ENCODE measurements at regions not wholly inside any gene's neighbourhood (a gene's known extent, or its start where the extent isn't known, plus 50 kb on each side); places are given as distances from the start of the nearest gene placed in this dataset.
A peak's percentile ranks its signal among the peaks of the same experiment; 100 is the strongest.

DNA sequence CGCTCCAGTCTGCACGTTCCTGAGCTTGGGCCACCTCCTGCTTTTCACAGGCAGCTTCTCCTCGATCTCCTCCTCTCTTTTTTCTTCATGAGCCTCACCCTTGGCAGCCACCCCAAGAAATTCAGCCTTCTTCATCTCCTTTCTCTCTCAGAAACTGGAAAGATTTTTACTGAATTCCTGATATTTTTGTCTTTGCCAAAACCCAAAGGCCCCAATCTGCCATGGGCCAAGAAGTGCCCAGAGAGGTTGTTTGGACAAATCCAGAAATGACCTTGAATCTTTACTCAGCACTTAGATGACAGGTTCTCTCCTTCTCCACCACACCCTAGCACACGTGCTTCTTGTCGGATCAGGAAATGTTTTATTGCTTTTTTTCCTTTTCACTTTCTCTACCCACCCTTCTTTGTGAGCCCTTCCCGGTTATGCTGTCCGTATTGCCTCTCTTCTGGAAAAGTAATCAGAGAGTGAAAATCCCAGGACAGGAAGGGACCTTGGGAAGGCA lies 134.5 kb upstream of the TNP1 start:
- no peak overlapping the region for H3K4me3 ChIP-seq (ENCODE audit: low read depth, low read length)

GRCh38 chr2:216992056-216992675 lies 132.3 kb upstream of the TNP1 start:
- no peak for TF ChIP-seq CTCF (IDR thresholded peaks at IDR 0.05; ENCODE audit: low read depth, low read length, missing control alignments)
- Histone ChIP-seq H3K36me3 (replicated peaks) (no peaks in the 10 kb centered on the region), H3K27me3 (replicated peaks) (no peaks in the 10 kb centered on the region), H3K27ac (no peak overlapping the region), H3K4me3 (ENCODE audit: low read depth, low read length) (no peak overlapping the region)
- in situ Hi-C loops (cut with HindIII; ENCODE audit: low pct_ligation_motif_present, low sequenced_read_pairs): no loop called here
- DNase-seq: no peak

More for the DNA sequence above, 134.5 kb upstream of the TNP1 start:
- no peak for DNase-seq
- in situ Hi-C loops (cut with HindIII; ENCODE audit: low pct_ligation_motif_present, low sequenced_read_pairs): no loop called here
- no peaks in the 10 kb centered on the region for H3K36me3 ChIP-seq (replicated peaks)
- no peak overlapping the region for H3K27ac ChIP-seq
- H3K27me3 ChIP-seq (replicated peaks): no peaks in the 10 kb centered on the region
- no peak for TF ChIP-seq CTCF (IDR thresholded peaks at IDR 0.05; ENCODE audit: low read depth, low read length, missing control alignments)

DNA sequence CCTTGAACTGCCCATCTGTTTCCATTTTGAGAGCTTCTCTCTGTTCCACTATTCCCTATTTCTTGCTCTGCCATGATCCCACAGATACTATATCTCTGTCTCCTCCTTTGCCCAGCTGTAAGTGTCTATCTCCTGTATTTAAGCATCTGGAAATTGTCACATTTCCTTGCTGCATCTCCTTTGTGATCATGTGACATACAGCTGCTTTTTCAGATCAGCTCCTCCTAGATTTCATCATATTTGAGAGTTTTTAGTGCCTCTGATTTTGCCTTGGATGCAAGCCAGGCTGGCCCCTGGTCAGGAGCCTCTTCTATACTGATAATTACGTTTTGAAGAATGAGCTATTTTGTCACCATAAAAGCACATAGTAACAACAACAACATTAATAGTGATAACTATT lies 131.7 kb upstream of the TNP1 start:
- Histone ChIP-seq H3K4me3 (ENCODE audit: low read depth, low read length) (no peak overlapping the region), H3K27ac (no peak overlapping the region), H3K27me3 (replicated peaks) (no peaks in the 10 kb centered on the region), H3K36me3 (replicated peaks) (no peaks in the 10 kb centered on the region)
- DNase-seq: no peak
- in situ Hi-C loops (cut with HindIII; ENCODE audit: low pct_ligation_motif_present, low sequenced_read_pairs): no loop called here
- no peak for TF ChIP-seq CTCF (IDR thresholded peaks at IDR 0.05; ENCODE audit: low read depth, low read length, missing control alignments)

- in situ Hi-C loops (cut with HindIII; ENCODE audit: low pct_ligation_motif_present, low sequenced_read_pairs): no loop called here
- no peaks in the 10 kb centered on the region for H3K27me3 ChIP-seq (replicated peaks)
- TF ChIP-seq CTCF (IDR thresholded peaks at IDR 0.05; ENCODE audit: low read depth, low read length, missing control alignments): peak; percentile 57
- no peak overlapping the region for H3K27ac ChIP-seq
- no peak overlapping the region for H3K4me3 ChIP-seq (ENCODE audit: low read depth, low read length)
- DNase-seq: peak; percentile 3
- H3K36me3 ChIP-seq (replicated peaks): no peaks in the 10 kb centered on the region
These were observed 129.7 kb upstream of the TNP1 start for GRCh38 chr2:216989340-216990129.

DNA sequence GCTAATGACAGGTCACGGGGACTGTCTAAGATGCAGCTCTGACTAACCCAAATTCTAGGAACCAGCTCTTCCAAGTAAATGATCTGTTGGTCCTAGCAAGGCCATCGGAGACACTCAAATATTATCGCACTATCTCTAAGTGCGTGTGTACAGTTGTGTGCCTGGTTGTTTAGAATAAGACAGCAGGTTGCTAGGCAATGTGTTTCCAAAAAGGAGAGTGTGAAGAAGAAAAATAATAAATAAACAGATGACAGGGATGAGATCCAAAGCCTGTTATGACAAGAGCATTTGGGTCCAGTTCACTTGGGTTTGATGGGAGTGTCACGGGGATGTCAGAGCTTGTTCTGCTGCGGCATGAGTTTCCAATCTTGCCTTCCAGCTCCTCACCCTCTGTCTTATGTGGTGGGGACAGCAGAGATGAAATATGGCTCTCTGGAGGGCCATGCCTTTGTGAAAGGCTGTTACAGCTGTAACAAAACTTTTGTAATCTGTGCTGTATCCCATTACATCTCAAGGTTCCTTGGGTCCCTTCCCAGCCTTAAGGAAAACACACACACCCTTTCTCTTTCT lies 127.5 kb upstream of the TNP1 start:
- no peak for TF ChIP-seq CTCF (IDR thresholded peaks at IDR 0.05; ENCODE audit: low read depth, low read length, missing control alignments)
- in situ Hi-C loops (cut with HindIII; ENCODE audit: low pct_ligation_motif_present, low sequenced_read_pairs): no loop called here
- no peaks in the 10 kb centered on the region for H3K27me3 ChIP-seq (replicated peaks)
- H3K4me3 ChIP-seq (ENCODE audit: low read depth, low read length): no peak overlapping the region
- H3K36me3 ChIP-seq (replicated peaks): no peaks in the 10 kb centered on the region
- DNase-seq: no peak
- H3K27ac ChIP-seq: no peak overlapping the region

Data from brain microvascular endothelial cell (primary cell).